ENCODE measurements at regions not wholly inside any gene's neighbourhood (a gene's known extent, or its start where the extent isn't known, plus 50 kb on each side); places are given as distances from the start of the nearest gene placed in this dataset.
"Not testable (repeated sequence)": the region's sequence is repeated elsewhere in the genome, so short reads cannot be mapped to it uniquely, and the experiment has no call there.

DNA sequence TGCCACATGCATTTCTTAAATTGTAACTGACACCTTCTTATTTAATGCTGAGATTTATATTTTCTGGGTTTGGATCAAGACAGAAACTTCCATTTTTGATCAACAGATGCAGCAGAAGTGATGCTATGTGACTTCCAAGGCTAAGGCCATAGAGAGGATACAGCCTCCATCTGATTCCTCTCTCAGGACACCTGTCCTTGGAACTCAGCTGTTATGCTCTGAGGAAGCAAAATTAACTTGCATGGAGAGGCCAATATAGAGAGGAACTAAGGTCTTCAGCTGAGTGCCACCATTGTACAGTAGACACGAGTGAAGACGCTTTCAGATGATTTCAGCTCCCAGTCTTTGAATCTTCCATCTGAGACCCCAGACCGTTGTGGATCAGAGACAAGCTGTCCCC is 296.9 kb upstream of the TBL1XR1 start:
- Histone ChIP-seq H4K20me1 (ENCODE audit: insufficient read depth, low read length) (no peaks in the 10 kb centered on the region), H3K4me1 (ENCODE audit: low read length) (no peaks in the 10 kb centered on the region), H3F3A (ENCODE audit: insufficient read depth, low read length) (no peaks in the 10 kb centered on the region), H3K4me2 (ENCODE audit: low read depth, low read length) (no peak overlapping the region), H3K36me3 (replicated peaks; ENCODE audit: insufficient read depth, low read length) (no peaks in the 10 kb centered on the region), H3K27ac (ENCODE audit: low read length) (no peak overlapping the region), H3K9me2 (replicated peaks; ENCODE audit: insufficient read depth, low read length) (no peaks in the 10 kb centered on the region), H3K79me2 (ENCODE audit: low read length) (no peaks in the 10 kb centered on the region), H3K9ac (ENCODE audit: low read length) (no peak overlapping the region), H2AFZ (ENCODE audit: low read length) (no peak overlapping the region), H3K4me3 (ENCODE audit: low read length) (no peak overlapping the region), H3K9me3 (replicated peaks; ENCODE audit: insufficient read depth, low read length) (no peaks in the 10 kb centered on the region), H3K27me3 (replicated peaks; ENCODE audit: insufficient read depth, low read length) (no peaks in the 10 kb centered on the region)
- no peak for DNase-seq
- TF ChIP-seq CTCF (IDR thresholded peaks at IDR 0.05; ENCODE audit: low read length) (no peak), EZH2phosphoT487 (IDR thresholded peaks at IDR 0.05; ENCODE audit: low read length) (no peak), EZH2 (optimal IDR thresholded peaks at IDR 0.05; ENCODE audit: low read depth, low read length) (no peak)

DNA sequence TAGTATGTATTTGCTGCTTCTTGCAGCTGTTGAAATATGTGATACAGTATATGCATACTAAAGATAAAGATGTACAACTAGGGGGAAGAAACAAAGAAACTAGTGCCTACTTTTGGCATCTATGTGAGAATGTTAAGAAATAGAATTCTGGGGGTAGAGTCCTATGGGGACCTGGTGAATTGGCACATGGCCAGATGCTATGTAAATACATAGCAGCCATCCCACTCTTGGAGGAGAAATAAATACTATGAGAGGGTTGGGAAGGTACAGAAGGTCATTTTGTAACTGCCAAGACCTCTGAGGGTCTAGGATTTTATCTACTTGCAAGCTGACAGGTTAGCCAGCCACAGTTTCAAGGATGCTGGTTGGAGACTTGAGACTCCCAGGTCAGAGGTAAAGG is 298.3 kb upstream of the TBL1XR1 start:
- Histone ChIP-seq H3K27me3 (replicated peaks; ENCODE audit: insufficient read depth, low read length) (no peaks in the 10 kb centered on the region), H3K9ac (ENCODE audit: low read length) (no peak overlapping the region), H3K9me2 (replicated peaks; ENCODE audit: insufficient read depth, low read length) (no peaks in the 10 kb centered on the region), H4K20me1 (ENCODE audit: insufficient read depth, low read length) (no peaks in the 10 kb centered on the region), H3F3A (ENCODE audit: insufficient read depth, low read length) (no peaks in the 10 kb centered on the region), H3K9me3 (replicated peaks; ENCODE audit: insufficient read depth, low read length) (no peaks in the 10 kb centered on the region), H3K27ac (ENCODE audit: low read length) (no peak overlapping the region), H2AFZ (ENCODE audit: low read length) (no peak overlapping the region), H3K4me1 (ENCODE audit: low read length) (no peaks in the 10 kb centered on the region), H3K4me2 (ENCODE audit: low read depth, low read length) (no peak overlapping the region), H3K79me2 (ENCODE audit: low read length) (no peaks in the 10 kb centered on the region), H3K36me3 (replicated peaks; ENCODE audit: insufficient read depth, low read length) (no peaks in the 10 kb centered on the region), H3K4me3 (ENCODE audit: low read length) (no peak overlapping the region)
- TF ChIP-seq EZH2 (optimal IDR thresholded peaks at IDR 0.05; ENCODE audit: low read depth, low read length) (no peak), CTCF (IDR thresholded peaks at IDR 0.05; ENCODE audit: low read length) (no peak), EZH2phosphoT487 (IDR thresholded peaks at IDR 0.05; ENCODE audit: low read length) (no peak)
- no peak for DNase-seq

DNA sequence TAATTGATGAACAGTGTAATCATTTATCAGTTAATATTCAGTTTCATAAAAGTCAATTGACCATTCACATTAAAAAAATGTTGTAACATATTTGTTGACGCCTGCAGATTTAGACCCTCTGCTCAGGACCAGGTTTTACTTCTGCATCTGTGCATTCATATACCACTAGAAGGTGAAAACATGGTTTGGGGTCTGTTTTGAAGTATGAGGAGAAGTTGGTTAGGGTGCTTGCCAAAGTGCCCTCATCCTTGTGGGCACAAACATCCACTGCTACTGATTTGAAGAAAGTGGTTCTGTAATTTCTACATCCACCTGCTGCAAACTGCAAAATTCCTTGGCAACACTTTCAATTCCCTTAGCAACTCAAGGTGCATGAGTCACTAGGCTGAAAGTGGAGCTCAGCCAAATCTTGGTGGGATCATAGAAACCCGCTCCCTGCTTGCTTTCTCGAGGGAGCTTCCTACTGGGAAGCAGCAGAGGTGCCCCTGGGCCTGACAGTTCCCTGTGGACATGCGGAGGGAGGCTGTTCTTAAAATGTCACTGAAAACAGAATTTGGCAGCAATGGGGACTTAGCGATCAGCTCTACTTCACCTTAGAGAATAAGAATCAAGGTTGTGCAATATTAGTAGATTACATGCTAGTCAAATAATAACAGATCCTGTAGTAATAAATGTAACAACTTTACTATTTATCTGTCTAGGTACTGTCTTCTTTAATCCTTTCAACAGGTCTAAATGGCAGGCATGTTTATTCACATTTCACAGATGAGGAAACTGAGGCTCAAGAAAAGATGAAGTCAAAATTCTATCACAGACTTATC is 301.0 kb upstream of the TBL1XR1 start:
- Histone ChIP-seq H3K4me3 (ENCODE audit: low read length) (no peak overlapping the region), H3K79me2 (ENCODE audit: low read length) (no peaks in the 10 kb centered on the region), H3K9ac (ENCODE audit: low read length) (no peak overlapping the region), H3K4me1 (ENCODE audit: low read length) (no peaks in the 10 kb centered on the region), H3K27me3 (replicated peaks; ENCODE audit: insufficient read depth, low read length) (no peaks in the 10 kb centered on the region), H4K20me1 (ENCODE audit: insufficient read depth, low read length) (no peaks in the 10 kb centered on the region), H3F3A (ENCODE audit: insufficient read depth, low read length) (no peaks in the 10 kb centered on the region), H3K36me3 (replicated peaks; ENCODE audit: insufficient read depth, low read length) (no peaks in the 10 kb centered on the region), H3K9me2 (replicated peaks; ENCODE audit: insufficient read depth, low read length) (no peaks in the 10 kb centered on the region), H3K27ac (ENCODE audit: low read length) (no peak overlapping the region), H3K9me3 (replicated peaks; ENCODE audit: insufficient read depth, low read length) (no peaks in the 10 kb centered on the region), H2AFZ (ENCODE audit: low read length) (no peak overlapping the region), H3K4me2 (ENCODE audit: low read depth, low read length) (no peak overlapping the region)
- TF ChIP-seq EZH2 (optimal IDR thresholded peaks at IDR 0.05; ENCODE audit: low read depth, low read length), result no peak
- no peak for TF ChIP-seq EZH2phosphoT487 (IDR thresholded peaks at IDR 0.05; ENCODE audit: low read length)
- no peak for TF ChIP-seq CTCF (IDR thresholded peaks at IDR 0.05; ENCODE audit: low read length)
- no peak for DNase-seq

DNA sequence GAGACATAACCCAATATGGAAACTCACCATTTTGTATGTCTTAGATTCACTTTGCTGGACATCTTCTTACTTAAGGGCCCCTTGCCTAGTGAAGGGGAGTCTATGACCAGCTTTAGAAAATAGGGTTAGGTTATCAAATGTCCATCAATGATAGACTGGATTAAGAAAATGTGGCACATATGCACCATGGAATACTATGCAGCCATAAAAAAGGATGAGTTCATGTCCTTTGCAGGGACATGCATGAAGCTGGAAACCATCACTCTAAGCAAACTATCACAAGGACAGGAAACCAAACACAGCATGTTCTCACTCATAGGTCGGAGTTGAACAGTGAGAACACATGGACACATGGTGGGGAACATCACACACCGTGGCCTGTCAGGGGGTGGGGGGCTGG is 301.8 kb upstream of the TBL1XR1 start:
- not testable (repeated sequence) for H3K27me3 ChIP-seq (replicated peaks; ENCODE audit: insufficient read depth, low read length); H3F3A ChIP-seq (ENCODE audit: insufficient read depth, low read length); H3K9ac ChIP-seq (ENCODE audit: low read length); H3K27ac ChIP-seq (ENCODE audit: low read length); H3K4me2 ChIP-seq (ENCODE audit: low read depth, low read length); H4K20me1 ChIP-seq (ENCODE audit: insufficient read depth, low read length); H2AFZ ChIP-seq (ENCODE audit: low read length); H3K79me2 ChIP-seq (ENCODE audit: low read length); DNase-seq; H3K9me2 ChIP-seq (replicated peaks; ENCODE audit: insufficient read depth, low read length); H3K4me3 ChIP-seq (ENCODE audit: low read length); H3K9me3 ChIP-seq (replicated peaks; ENCODE audit: insufficient read depth, low read length); H3K36me3 ChIP-seq (replicated peaks; ENCODE audit: insufficient read depth, low read length); H3K4me1 ChIP-seq (ENCODE audit: low read length)

Measured in MM.1S (cell line).